ENCODE measurements at regions not wholly inside any gene's neighbourhood (a gene's known extent, or its start where the extent isn't known, plus 50 kb on each side); places are given as distances from the start of the nearest gene placed in this dataset.

DNA sequence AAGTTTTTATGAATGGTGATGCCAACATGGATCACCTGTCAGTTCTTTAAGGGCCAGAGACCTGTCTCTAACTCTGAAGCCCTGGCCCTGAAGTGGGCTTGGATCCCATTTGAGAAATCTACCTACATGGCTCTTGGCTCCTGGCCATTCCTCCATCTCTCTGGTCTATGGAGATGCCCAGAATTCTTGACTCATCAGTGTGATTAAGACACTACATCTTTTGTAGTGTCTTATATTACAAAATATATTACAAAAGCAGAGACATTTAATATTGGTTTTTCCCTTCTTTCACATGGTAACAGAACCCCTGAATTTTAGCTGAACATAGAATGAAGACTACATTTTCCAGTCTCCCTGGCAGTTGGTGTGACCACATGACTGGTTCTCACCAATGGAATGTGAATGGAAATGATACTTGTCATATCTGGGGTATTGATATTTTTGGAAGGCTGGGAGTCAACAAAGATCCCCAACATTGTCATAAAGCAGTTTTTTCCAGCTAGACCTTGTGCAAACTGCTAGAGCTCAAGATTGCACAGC lies 198.3 kb downstream of the SREK1 start:
- no peak for DNase-seq (ENCODE audit: low spot score)
- TF ChIP-seq THYN1 (CRISPR knock-in tag; IDR thresholded peaks at IDR 0.05; ENCODE audit: borderline replicate concordance, low read depth): no peak
- TF ChIP-seq, protein P1, sequence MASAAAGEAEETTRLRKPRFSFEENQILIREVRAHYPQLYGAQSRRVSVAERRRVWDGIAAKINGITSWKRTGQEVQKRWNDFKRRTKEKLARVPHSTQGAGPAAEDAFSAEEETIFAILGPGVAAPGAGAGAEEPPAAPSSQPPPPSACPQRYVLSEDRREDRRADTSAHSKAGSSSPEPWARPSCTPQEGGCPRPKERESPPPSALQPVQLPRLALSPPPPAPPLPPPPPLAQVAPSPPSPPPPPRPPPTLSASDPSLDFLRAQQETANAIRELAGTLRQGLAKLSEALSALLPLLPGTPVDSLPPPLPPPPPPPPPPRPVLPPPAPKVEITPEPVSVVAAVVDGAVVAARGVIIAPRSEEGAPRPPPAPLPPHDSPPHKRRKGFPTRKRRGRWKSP (CRISPR knock-in tag; IDR thresholded peaks at IDR 0.05): no peak
- no peak for TF ChIP-seq BHLHE40 (IDR thresholded peaks at IDR 0.05; ENCODE audit: low read length)
- no peak for TF ChIP-seq ARNTL (CRISPR knock-in tag; IDR thresholded peaks at IDR 0.05)
- TF ChIP-seq FOXO1 (CRISPR knock-in tag; IDR thresholded peaks at IDR 0.05): no peak
- TF ChIP-seq, protein P2, sequence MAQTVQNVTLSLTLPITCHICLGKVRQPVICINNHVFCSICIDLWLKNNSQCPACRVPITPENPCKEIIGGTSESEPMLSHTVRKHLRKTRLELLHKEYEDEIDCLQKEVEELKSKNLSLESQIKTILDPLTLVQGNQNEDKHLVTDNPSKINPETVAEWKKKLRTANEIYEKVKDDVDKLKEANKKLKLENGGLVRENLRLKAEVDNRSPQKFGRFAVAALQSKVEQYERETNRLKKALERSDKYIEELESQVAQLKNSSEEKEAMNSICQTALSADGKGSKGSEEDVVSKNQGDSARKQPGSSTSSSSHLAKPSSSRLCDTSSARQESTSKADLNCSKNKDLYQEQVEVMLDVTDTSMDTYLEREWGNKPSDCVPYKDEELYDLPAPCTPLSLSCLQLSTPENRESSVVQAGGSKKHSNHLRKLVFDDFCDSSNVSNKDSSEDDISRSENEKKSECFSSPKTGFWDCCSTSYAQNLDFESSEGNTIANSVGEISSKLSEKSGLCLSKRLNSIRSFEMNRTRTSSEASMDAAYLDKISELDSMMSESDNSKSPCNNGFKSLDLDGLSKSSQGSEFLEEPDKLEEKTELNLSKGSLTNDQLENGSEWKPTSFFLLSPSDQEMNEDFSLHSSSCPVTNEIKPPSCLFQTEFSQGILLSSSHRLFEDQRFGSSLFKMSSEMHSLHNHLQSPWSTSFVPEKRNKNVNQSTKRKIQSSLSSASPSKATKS (CRISPR knock-in tag; IDR thresholded peaks at IDR 0.05): no peak
- no peak for TF ChIP-seq HNF4A (CRISPR knock-in tag; IDR thresholded peaks at IDR 0.05)
- no peak for TF ChIP-seq NFKBIZ (CRISPR knock-in tag; IDR thresholded peaks at IDR 0.05)
- TF ChIP-seq ZMAT5 (CRISPR knock-in tag; IDR thresholded peaks at IDR 0.05; ENCODE audit: borderline replicate concordance, low read depth): no peak
- TF ChIP-seq TEAD2 (CRISPR knock-in tag; IDR thresholded peaks at IDR 0.05): no peak
- TF ChIP-seq TRIM24 (CRISPR knock-in tag; IDR thresholded peaks at IDR 0.05): no peak
- TF ChIP-seq RFX5 (IDR thresholded peaks at IDR 0.05; ENCODE audit: low read depth, low read length): no peak
- TF ChIP-seq ZC3H13 (CRISPR knock-in tag; IDR thresholded peaks at IDR 0.05): no peak
- TF ChIP-seq, protein P3, sequence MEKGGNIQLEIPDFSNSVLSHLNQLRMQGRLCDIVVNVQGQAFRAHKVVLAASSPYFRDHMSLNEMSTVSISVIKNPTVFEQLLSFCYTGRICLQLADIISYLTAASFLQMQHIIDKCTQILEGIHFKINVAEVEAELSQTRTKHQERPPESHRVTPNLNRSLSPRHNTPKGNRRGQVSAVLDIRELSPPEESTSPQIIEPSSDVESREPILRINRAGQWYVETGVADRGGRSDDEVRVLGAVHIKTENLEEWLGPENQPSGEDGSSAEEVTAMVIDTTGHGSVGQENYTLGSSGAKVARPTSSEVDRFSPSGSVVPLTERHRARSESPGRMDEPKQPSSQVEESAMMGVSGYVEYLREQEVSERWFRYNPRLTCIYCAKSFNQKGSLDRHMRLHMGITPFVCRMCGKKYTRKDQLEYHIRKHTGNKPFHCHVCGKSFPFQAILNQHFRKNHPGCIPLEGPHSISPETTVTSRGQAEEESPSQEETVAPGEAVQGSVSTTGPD (CRISPR knock-in tag; IDR thresholded peaks at IDR 0.05): no peak
- H3K36me3 ChIP-seq (replicated peaks in 1 of 2; ENCODE audit: control insufficient read depth in 1 of 2, insufficient read depth in 2 of 2, low read length in 2 of 2): no peaks in the 10 kb centered on the region
- no peaks in the 10 kb centered on the region for H3K79me2 ChIP-seq (ENCODE audit: insufficient read depth, low read length)
- ATAC-seq: no peak
- no peak overlapping the region for H3K4me3 ChIP-seq (replicated peaks in 1 of 3; ENCODE audit: insufficient read depth in 1 of 3, low read depth in 2 of 3, low read length in 3 of 3)
- intact Hi-C loops (cut with micrococcal nuclease; ENCODE audit: unreplicated experiment) (no loop called here), in situ Hi-C loops (cut with HindIII; ENCODE audit: extremely low pct_ligation_motif_present, low pct_unique_long_range_greater_than_20kb) (no loop called here)
- BruUV-seq (replicated peaks): no TSS peak
- CTCF ChIA-PET (ENCODE audit: low intra/inter-chr PET ratio, low total read pairs): no interaction called here
- no peak overlapping the region for H3K27ac ChIP-seq (ENCODE audit: extremely low read length, insufficient read depth, low read length)
- no peaks in the 10 kb centered on the region for H3K9me3 ChIP-seq (ENCODE audit: low read length)
- POLR2A ChIA-PET: no interaction called here
- H3K9ac ChIP-seq (ENCODE audit: insufficient read depth, low read depth, low read length): no peak overlapping the region
- no peaks in the 10 kb centered on the region for H3K4me1 ChIP-seq (ENCODE audit: insufficient read depth, low read length)
- no peaks in the 10 kb centered on the region for H3K27me3 ChIP-seq (ENCODE audit: control insufficient read depth in 1 of 2, insufficient read depth in 2 of 2, low read length in 2 of 2)
- no peak for FAIRE-seq
- no peak overlapping the region for H2AFZ ChIP-seq (ENCODE audit: low read length)
- H3K4me2 ChIP-seq (ENCODE audit: low read depth, low read length): no peak overlapping the region
- no peaks in the 10 kb centered on the region for H4K20me1 ChIP-seq (ENCODE audit: insufficient read depth, low read length)
